OCI-LY7 (cell line): ENCODE measurements at regions not wholly inside any gene's neighbourhood (a gene's known extent, or its start where the extent isn't known, plus 50 kb on each side); places are given as distances from the start of the nearest gene placed in this dataset.

Source experiments
- BruUV-seq: library from RNA; stranded (reverse); fragments of 400-500 nt; replicated peaks from 2 replicates; lab custom pipeline; 2021; lab: Mats Ljungman, UMichigan
- CTCF ChIA-PET: fragments of 300-600 bp; sonication (Branson Sonifier 250); formaldehyde crosslinking; loops from one replicate; lab custom pipeline; 2022; ENCODE audit warnings: antibody characterized with exemption; ENCODE audit not compliant: unreplicated experiment; lab: Charles Lee
- POLR2A ChIA-PET: fragments of 300-600 bp; sonication (Branson Sonifier 250); formaldehyde crosslinking; loops from one replicate; lab custom pipeline; 2022; ENCODE audit warnings: antibody characterized with exemption; lab: Charles Lee
- DNase-seq: peaks from one replicate; pipeline ENCODE4 v3.0.0-alpha.2; 2015; ENCODE audit warnings: low spot score
- H2AFZ ChIP-seq: fragments of 200-600 bp; sonication (generic), shearing (Covaris generic); 2 replicates; pipeline ENCODE4 v1.6.1; 2014; ENCODE audit warnings: mild to moderate bottlenecking, antibody characterized with exemption, low read length, moderate library complexity
- H3K27ac ChIP-seq: fragments of 200-600 bp; sonication (generic); 2 replicates; pipeline ENCODE4 v1.5.1; 2014; ENCODE audit warnings: mixed run types, low read depth, mild to moderate bottlenecking, moderate library complexity, low read length, inconsistent platforms; ENCODE audit not compliant: poor library complexity, severe bottlenecking
- H3K36me3 ChIP-seq: fragments of 200-600 bp; sonication (generic); 2 replicates; pipeline ENCODE4 v1.6.1; 2014; ENCODE audit warnings: mild to moderate bottlenecking, antibody characterized with exemption, low read length, moderate library complexity, mixed read lengths; ENCODE audit not compliant: insufficient read depth
- H3K4me1 ChIP-seq: fragments of 200-600 bp; sonication (generic); 2 replicates; pipeline ENCODE4 v1.5.1; 2014; ENCODE audit warnings: mild to moderate bottlenecking, low read length; ENCODE audit not compliant: insufficient read depth, poor library complexity, severe bottlenecking
- H3K4me2 ChIP-seq: fragments of 200-600 bp; sonication (generic); 2 replicates; pipeline ENCODE4 v1.6.1; 2014; ENCODE audit warnings: mild to moderate bottlenecking, low read length
- H3K4me3 ChIP-seq: fragments of 200-600 bp; sonication (generic); 2 replicates; pipeline ENCODE4 v1.5.1; 2014; ENCODE audit warnings: mild to moderate bottlenecking, low read depth, low read length; ENCODE audit not compliant: poor library complexity, severe bottlenecking
- H3K79me2 ChIP-seq: fragments of 200-600 bp; sonication (generic); 2 replicates; pipeline ENCODE4 v1.6.1; 2016; ENCODE audit warnings: low read depth, mild to moderate bottlenecking, low read length, moderate library complexity, mixed read lengths; ENCODE audit not compliant: insufficient read depth
- H3K9me2 ChIP-seq: fragments of 200-600 bp; sonication (generic); 2 replicates; pipeline ENCODE4 v1.6.1; 2016; ENCODE audit warnings: mild to moderate bottlenecking, low read length, mixed read lengths; ENCODE audit not compliant: insufficient read depth
- H3K9me3 ChIP-seq: fragments of 200-600 bp; sonication (generic); 2 replicates; pipeline ENCODE4 v1.6.1; 2014; ENCODE audit warnings: mild to moderate bottlenecking, mixed run types, low read length, mixed read lengths
- H4K20me1 ChIP-seq: fragments of 200-600 bp; sonication (generic); 2 replicates; pipeline ENCODE4 v1.6.1; 2014; ENCODE audit warnings: mild to moderate bottlenecking, antibody characterized with exemption, low read length, moderate library complexity, mixed read lengths; ENCODE audit not compliant: insufficient read depth
- CTCF ChIP-seq: fragments of 200-600 bp; sonication (generic); conservative IDR thresholded peaks from 2 replicates; pipeline ENCODE4 v1.5.1; 2014; ENCODE audit warnings: mild to moderate bottlenecking, antibody characterized with exemption, low read length, moderate library complexity, mixed read lengths
- EZH2phosphoT487 ChIP-seq: fragments of 200-600 bp; sonication (generic); IDR thresholded peaks from 2 replicates; pipeline ENCODE4 v1.6.1; 2018; ENCODE audit warnings: low read depth, borderline replicate concordance, mild to moderate bottlenecking, mixed run types, antibody characterized with exemption, low read length, moderate library complexity, mixed read lengths
- intact Hi-C: fragments of 100-400 bp; cut with micrococcal nuclease; formaldehyde crosslinking; loops from one replicate; pipeline ENCODE4 v1.10.0; 2022; ENCODE audit not compliant: unreplicated experiment

DNA sequence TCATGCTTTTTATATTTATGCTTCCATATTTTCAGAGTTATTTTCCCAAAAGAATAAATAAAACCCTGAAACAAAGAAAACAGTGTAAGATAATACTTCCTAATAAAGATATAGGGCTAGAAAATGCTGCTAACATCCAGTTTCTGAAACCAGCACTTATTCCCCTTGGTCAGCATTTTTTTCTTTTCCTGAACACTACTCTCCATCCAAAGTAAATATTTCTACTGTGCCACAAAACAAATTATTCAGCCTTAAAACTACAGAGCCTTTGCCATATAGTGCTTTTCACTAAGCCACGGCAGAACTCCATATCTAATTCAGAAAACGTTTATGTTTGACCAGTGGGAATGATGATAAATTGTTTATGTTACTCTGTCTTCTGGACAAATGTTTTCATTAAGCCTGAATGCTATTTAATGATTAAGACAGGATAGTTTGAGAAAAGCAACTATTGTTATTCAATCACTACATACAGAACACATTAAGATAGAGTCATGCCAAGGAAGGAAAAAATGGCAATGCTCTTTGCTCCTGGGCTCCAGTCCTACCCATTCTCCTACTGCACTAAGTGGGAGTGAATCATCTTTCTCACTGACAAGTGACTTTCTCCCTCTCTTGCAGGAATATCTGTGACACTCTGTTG, 723.9 kb downstream of the FAT4 start:
- Histone ChIP-seq H3K4me3 (no peak overlapping the region), H3K9me2 (no peaks in the 10 kb centered on the region), H3K4me1 (no peaks in the 10 kb centered on the region), H3K79me2 (no peaks in the 10 kb centered on the region), H3K4me2 (no peak overlapping the region), H3K36me3 (no peaks in the 10 kb centered on the region), H3K27ac (no peak overlapping the region), H2AFZ (no peak overlapping the region), H3K9me3 (no peaks in the 10 kb centered on the region), H4K20me1 (no peaks in the 10 kb centered on the region)
- ChIA-PET CTCF (no interaction called here), POLR2A (interaction anchor here (0.7 kb wide), 1 partner anchor 366 kb away, joined by 4 read pairs; no protein-coding TSS in a partner anchor)
- DNase-seq = no peak
- BruUV-seq = no TSS peak
- intact Hi-C loops = no loop called here
- TF ChIP-seq CTCF (no peak), EZH2phosphoT487 (no peak)

GRCh38 chr4:126046081-126046614, 731.4 kb downstream of the FAT4 start:
- no peak for TF ChIP-seq CTCF
- TF ChIP-seq EZH2phosphoT487 = no peak
- no peaks in the 10 kb centered on the region for H3K79me2 ChIP-seq
- no peak overlapping the region for H3K4me2 ChIP-seq
- no peaks in the 10 kb centered on the region for H3K4me1 ChIP-seq
- H2AFZ ChIP-seq = no peak overlapping the region
- no TSS peak for BruUV-seq
- no peak overlapping the region for H3K27ac ChIP-seq
- no peak for DNase-seq
- ChIA-PET CTCF (no interaction called here), POLR2A (interaction anchor here (0.6 kb wide), 1 partner anchor 24 kb away, joined by 6 read pairs; no protein-coding TSS in a partner anchor)
- H3K36me3 ChIP-seq = no peaks in the 10 kb centered on the region
- no peaks in the 10 kb centered on the region for H4K20me1 ChIP-seq
- H3K9me2 ChIP-seq = no peaks in the 10 kb centered on the region
- no peaks in the 10 kb centered on the region for H3K9me3 ChIP-seq
- H3K4me3 ChIP-seq = no peak overlapping the region
- intact Hi-C loops = no loop called here

GRCh38 chr4:126047114-126047513, 732.4 kb downstream of the FAT4 start:
- ChIA-PET CTCF (no interaction called here), POLR2A (no interaction called here)
- H3K4me3 ChIP-seq = no peak overlapping the region
- H4K20me1 ChIP-seq = no peaks in the 10 kb centered on the region
- no peak overlapping the region for H3K4me2 ChIP-seq
- no TSS peak for BruUV-seq
- H2AFZ ChIP-seq = no peak overlapping the region
- no peaks in the 10 kb centered on the region for H3K4me1 ChIP-seq
- intact Hi-C loops = no loop called here
- H3K27ac ChIP-seq = no peak overlapping the region
- H3K9me3 ChIP-seq = no peaks in the 10 kb centered on the region
- H3K36me3 ChIP-seq = no peaks in the 10 kb centered on the region
- DNase-seq = no peak
- TF ChIP-seq CTCF (no peak), EZH2phosphoT487 (no peak)
- no peaks in the 10 kb centered on the region for H3K79me2 ChIP-seq
- no peaks in the 10 kb centered on the region for H3K9me2 ChIP-seq
